ENCODE measurements at regions not wholly inside any gene's neighbourhood (a gene's known extent, or its start where the extent isn't known, plus 50 kb on each side); places are given as distances from the start of the nearest gene placed in this dataset.

GRCh38 chr4:143127621-143128020 lies 57.1 kb upstream of the USP38 start:
- H3K4me1 ChIP-seq (ENCODE audit: control insufficient read depth, insufficient read depth, low read length): no peaks in the 10 kb centered on the region

More at GRCh38 chr4:143127621-143128020, 57.1 kb upstream of the USP38 start:
- ChIA-PET RAD21 (ENCODE audit: unreplicated experiment) (no interaction called here), CTCF (no interaction called here), POLR2A (no interaction called here), SMC1A (ENCODE audit: uncharacterized antibody, unreplicated experiment) (interaction anchor here (0.8 kb wide), 1 partner anchor 1587 kb away, joined by 3 read pairs; no protein-coding TSS in a partner anchor)
- no peak overlapping the region for H2AFZ ChIP-seq (ENCODE audit: control insufficient read depth, low read depth, low read length)
- TF ChIP-seq NFIC (IDR thresholded peaks at IDR 0.05; ENCODE audit: low read depth, low read length) (no peak), ZSCAN29 (IDR thresholded peaks at IDR 0.05) (no peak), MAX (IDR thresholded peaks at IDR 0.05; ENCODE audit: low read depth, low read length) (no peak), NR2C2 (IDR thresholded peaks at IDR 0.05; ENCODE audit: borderline replicate concordance, control insufficient read depth, insufficient read length, low read depth) (no peak), ZNF592 (IDR thresholded peaks at IDR 0.05) (no peak), SREBF2 (IDR thresholded peaks at IDR 0.05; ENCODE audit: low read length) (no peak), ELK1 (IDR thresholded peaks at IDR 0.05; ENCODE audit: low read depth, low read length) (no peak), NBN (IDR thresholded peaks at IDR 0.05) (no peak), RFX5 (IDR thresholded peaks at IDR 0.05; ENCODE audit: low read depth, low read length) (no peak), HCFC1 (IDR thresholded peaks at IDR 0.05; ENCODE audit: low read length) (no peak), MYC (IDR thresholded peaks at IDR 0.05; ENCODE audit: insufficient read depth, insufficient read length, insufficient replicate concordance, low read length, severe bottlenecking) (no peak), MEF2A (IDR thresholded peaks at IDR 0.05; ENCODE audit: insufficient read depth, low read depth, low read length) (no peak), SKIL (IDR thresholded peaks at IDR 0.05; ENCODE audit: low read depth, poor library complexity, severe bottlenecking) (no peak), KDM1A (IDR thresholded peaks at IDR 0.05; ENCODE audit: borderline replicate concordance) (no peak), STAT3 (IDR thresholded peaks at IDR 0.05; ENCODE audit: low read depth, low read length) (no peak), RCOR1 (conservative IDR thresholded peaks at IDR 0.05; ENCODE audit: low read depth, low read length) (no peak), WRNIP1 (IDR thresholded peaks at IDR 0.05; ENCODE audit: borderline replicate concordance, low read depth, low read length) (no peak), RAD21 (IDR thresholded peaks at IDR 0.05; ENCODE audit: insufficient read depth, low read depth, low read length) (no peak)
- no peak overlapping the region for H3K4me2 ChIP-seq (ENCODE audit: control insufficient read depth, insufficient read depth)
- H3K9me3 ChIP-seq (replicated peaks; ENCODE audit: control insufficient read depth, insufficient read depth, low read length): no peaks in the 10 kb centered on the region
- DNase-seq (ENCODE audit: low read depth, low spot score): no peak
- ATAC-seq: no peak
- no peaks in the 10 kb centered on the region for H3K27me3 ChIP-seq (replicated peaks in 1 of 2; ENCODE audit: control insufficient read depth in 2 of 2, insufficient read depth in 2 of 2, low read length in 1 of 2)
- intact Hi-C loops (cut with micrococcal nuclease; ENCODE audit: unreplicated experiment): no loop called here
- no peaks in the 10 kb centered on the region for H4K20me1 ChIP-seq (ENCODE audit: control insufficient read depth, insufficient read depth)
- no peaks in the 10 kb centered on the region for H3K79me2 ChIP-seq (ENCODE audit: control insufficient read depth, insufficient read depth, low read length)
- no TSS peak for BruUV-seq (replicated peaks)
- H3K27ac ChIP-seq (ENCODE audit: control insufficient read depth, insufficient read depth): no peak overlapping the region
- no peak overlapping the region for H3K4me3 ChIP-seq
- H3K36me3 ChIP-seq (ENCODE audit: control insufficient read depth in 2 of 2, insufficient read depth in 2 of 2, low read length in 1 of 2): no peaks in the 10 kb centered on the region
- in situ Hi-C loops (cut with MboI): no loop called here
- no peak overlapping the region for H3K9ac ChIP-seq (ENCODE audit: control insufficient read depth, insufficient read depth, low read length)
- no peak for FAIRE-seq
